ENCODE measurements at regions not wholly inside any gene's neighbourhood (a gene's known extent, or its start where the extent isn't known, plus 50 kb on each side); places are given as distances from the start of the nearest gene placed in this dataset.

- no peak for DNase-seq (ENCODE audit: low read depth in 2 of 2)
Observed at GRCh38 chr5:74321326-74321725, 319.2 kb downstream of the ENC1 start.

GRCh38 chr5:74320526-74320925, 320.0 kb downstream of the ENC1 start:
- DNase-seq (ENCODE audit: low read depth in 2 of 2), result no peak

GRCh38 chr5:74319076-74319475, 321.5 kb downstream of the ENC1 start:
- DNase-seq (ENCODE audit: low read depth in 2 of 2), result no peak

- no peak for DNase-seq (ENCODE audit: low read depth in 2 of 2)
Observed at GRCh38 chr5:74316064-74316603, 324.4 kb downstream of the ENC1 start.

- DNase-seq (ENCODE audit: low read depth in 2 of 2), result no peak
Observed at GRCh38 chr5:74314906-74315305, 325.6 kb downstream of the ENC1 start.

- DNase-seq (ENCODE audit: low read depth in 2 of 2), result no peak
Observed at GRCh38 chr5:74313896-74314295, 326.6 kb downstream of the ENC1 start.

GRCh38 chr5:74312746-74313145, 327.8 kb downstream of the ENC1 start:
- no peak for DNase-seq (ENCODE audit: low read depth in 2 of 2)

- no peak for DNase-seq (ENCODE audit: low read depth in 2 of 2)
Observed at GRCh38 chr5:74311961-74312360, 328.6 kb downstream of the ENC1 start.

- DNase-seq (ENCODE audit: low read depth in 2 of 2), result no peak
Observed at GRCh38 chr5:74310997-74311930, 329.3 kb downstream of the ENC1 start.

- no peak for DNase-seq (ENCODE audit: low read depth in 2 of 2)
Observed at GRCh38 chr5:74310386-74310785, 330.1 kb downstream of the ENC1 start.

- no peak for DNase-seq (ENCODE audit: low read depth in 2 of 2)
Observed at GRCh38 chr5:74309050-74309449, 331.5 kb downstream of the ENC1 start.

GRCh38 chr5:74306845-74307244, 333.7 kb downstream of the ENC1 start:
- no peak for DNase-seq (ENCODE audit: low read depth in 2 of 2)

GRCh38 chr5:74304536-74304935, 336.0 kb downstream of the ENC1 start:
- DNase-seq (ENCODE audit: low read depth in 2 of 2), result no peak

GRCh38 chr5:74303578-74303977, 336.9 kb downstream of the ENC1 start:
- no peak for DNase-seq (ENCODE audit: low read depth in 2 of 2)

GRCh38 chr5:74301576-74301975, 339.0 kb downstream of the ENC1 start:
- no peak for DNase-seq (ENCODE audit: low read depth in 2 of 2)

GRCh38 chr5:74300808-74301389, 339.6 kb downstream of the ENC1 start:
- no peak for DNase-seq (ENCODE audit: low read depth in 2 of 2)

GRCh38 chr5:74299833-74300232, 340.7 kb downstream of the ENC1 start:
- no peak for DNase-seq (ENCODE audit: low read depth in 2 of 2)

GRCh38 chr5:74296685-74297408, 343.7 kb downstream of the ENC1 start:
- no peak for DNase-seq (ENCODE audit: low read depth in 2 of 2)

- no peak for DNase-seq (ENCODE audit: low read depth in 2 of 2)
Observed at GRCh38 chr5:74295676-74296075, 344.9 kb downstream of the ENC1 start.

- DNase-seq (ENCODE audit: low read depth in 2 of 2), result no peak
Observed at GRCh38 chr5:74295141-74295540, 345.4 kb downstream of the ENC1 start.

- no peak for DNase-seq (ENCODE audit: low read depth in 2 of 2)
Observed at GRCh38 chr5:74294231-74294705, 346.3 kb downstream of the ENC1 start.

- no peak for DNase-seq (ENCODE audit: low read depth in 2 of 2)
Observed at GRCh38 chr5:74293182-74293581, 347.3 kb downstream of the ENC1 start.

All from stimulated activated CD8-positive, alpha-beta memory T cell treated with anti-CD3 and anti-CD28 coated beads, Interleukin-7, amount 100 ng/mL, for 4 hours (primary cell).